ENCODE measurements at regions not wholly inside any gene's neighbourhood (a gene's known extent, or its start where the extent isn't known, plus 50 kb on each side); places are given as distances from the start of the nearest gene placed in this dataset.

- TF ChIP-seq NKRF (IDR thresholded peaks at IDR 0.05; ENCODE audit: borderline replicate concordance) (no peak), CBX5 (IDR thresholded peaks at IDR 0.05; ENCODE audit: borderline replicate concordance, low read depth) (no peak), ZNF518B (CRISPR knock-in tag; IDR thresholded peaks at IDR 0.05) (no peak), HOXB6 (CRISPR knock-in tag; IDR thresholded peaks at IDR 0.05; ENCODE audit: borderline replicate concordance) (no peak), BACH1 (tag; IDR thresholded peaks at IDR 0.05) (no peak)
Measured at GRCh38 chr2:8490166-8490721, 191.6 kb upstream of the ID2 start (continued).

All from K562 (cell line).